ENCODE measurements at regions not wholly inside any gene's neighbourhood (a gene's known extent, or its start where the extent isn't known, plus 50 kb on each side); places are given as distances from the start of the nearest gene placed in this dataset.

DNA sequence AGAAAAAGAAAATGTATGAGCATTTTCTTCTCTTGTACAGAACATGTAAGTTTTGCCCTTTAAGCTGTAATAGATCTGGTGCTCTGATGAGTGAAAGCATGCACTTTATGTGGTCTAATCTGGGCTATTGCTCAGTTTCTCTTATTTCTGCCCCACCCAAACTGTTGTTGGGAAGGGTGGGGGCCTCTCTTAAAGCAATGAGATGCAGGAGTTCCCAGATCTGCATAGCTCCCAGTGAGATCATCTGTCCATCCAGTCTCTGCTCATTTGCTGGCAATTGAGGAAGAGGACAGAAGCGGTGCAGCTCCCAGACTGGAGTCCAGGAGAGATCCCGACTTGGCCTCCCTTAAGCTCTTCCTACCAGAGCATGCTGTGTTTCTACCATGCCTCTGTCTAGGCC is 114.9 kb upstream of the SORCS3 start:
- TF ChIP-seq, protein P1, sequence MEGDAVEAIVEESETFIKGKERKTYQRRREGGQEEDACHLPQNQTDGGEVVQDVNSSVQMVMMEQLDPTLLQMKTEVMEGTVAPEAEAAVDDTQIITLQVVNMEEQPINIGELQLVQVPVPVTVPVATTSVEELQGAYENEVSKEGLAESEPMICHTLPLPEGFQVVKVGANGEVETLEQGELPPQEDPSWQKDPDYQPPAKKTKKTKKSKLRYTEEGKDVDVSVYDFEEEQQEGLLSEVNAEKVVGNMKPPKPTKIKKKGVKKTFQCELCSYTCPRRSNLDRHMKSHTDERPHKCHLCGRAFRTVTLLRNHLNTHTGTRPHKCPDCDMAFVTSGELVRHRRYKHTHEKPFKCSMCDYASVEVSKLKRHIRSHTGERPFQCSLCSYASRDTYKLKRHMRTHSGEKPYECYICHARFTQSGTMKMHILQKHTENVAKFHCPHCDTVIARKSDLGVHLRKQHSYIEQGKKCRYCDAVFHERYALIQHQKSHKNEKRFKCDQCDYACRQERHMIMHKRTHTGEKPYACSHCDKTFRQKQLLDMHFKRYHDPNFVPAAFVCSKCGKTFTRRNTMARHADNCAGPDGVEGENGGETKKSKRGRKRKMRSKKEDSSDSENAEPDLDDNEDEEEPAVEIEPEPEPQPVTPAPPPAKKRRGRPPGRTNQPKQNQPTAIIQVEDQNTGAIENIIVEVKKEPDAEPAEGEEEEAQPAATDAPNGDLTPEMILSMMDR (IDR thresholded peaks at IDR 0.05) = no peak
- no peak for TF ChIP-seq POLR2A (IDR thresholded peaks at IDR 0.05)
